Vagina (tissue), 2 donors: ENCODE measurements at regions not wholly inside any gene's neighbourhood (a gene's known extent, or its start where the extent isn't known, plus 50 kb on each side); places are given as distances from the start of the nearest gene placed in this dataset.

Experiments used
- CTCF ChIP-seq, 3 experiments: fragments of 450-650 bp in 2 of 3; fragments of 200-600 bp in 1 of 3; sonication (generic) in 1 of 3; IDR thresholded peaks; one replicate each; pipeline ENCODE4 v1.5.1; 2017 to 2019; ENCODE audit warnings: antibody characterized with exemption in 3 of 3, mild to moderate bottlenecking in 2 of 3, moderate library complexity in 2 of 3
- POLR2A ChIP-seq, 2 donors: fragments of 450-650 bp; IDR thresholded peaks; one replicate each; pipeline ENCODE4 v1.6.1; 2017; ENCODE audit warnings: antibody characterized with exemption in 2 of 2, mild to moderate bottlenecking in 2 of 2, moderate library complexity in 2 of 2
- POLR2AphosphoS5 ChIP-seq, 2 donors: sonication (generic); formaldehyde crosslinking; IDR thresholded peaks; one replicate each; pipeline ENCODE4 v1.9.0; 2017; ENCODE audit warnings: antibody characterized with exemption in 2 of 2, mild to moderate bottlenecking in 2 of 2, low read depth in 1 of 2; ENCODE audit not compliant: insufficient read depth in 1 of 2

DNA sequence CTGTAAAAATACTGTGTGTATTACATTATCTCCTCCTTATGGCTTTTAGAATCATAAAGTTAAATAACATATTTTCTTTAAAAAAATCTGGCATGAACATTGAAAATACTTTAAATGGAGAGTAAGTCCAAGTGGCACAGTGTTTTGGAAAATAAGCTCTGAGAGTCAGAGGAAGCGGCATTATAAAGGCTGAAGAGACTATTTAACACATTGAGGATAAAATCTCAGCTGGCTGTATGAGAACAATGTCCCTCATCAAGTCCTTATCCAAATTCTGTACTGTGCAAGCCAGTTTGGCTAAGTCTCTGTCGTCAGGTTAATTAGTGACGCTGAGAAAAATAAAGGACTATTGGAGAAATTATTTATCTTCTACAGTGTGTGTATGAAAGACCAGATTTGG is 245.5 kb downstream of the MFSD1 start:
- TF ChIP-seq CTCF (IDR thresholded peaks at IDR 0.05) (no peak), POLR2A (IDR thresholded peaks at IDR 0.05) (no peak), POLR2AphosphoS5 (IDR thresholded peaks at IDR 0.05; ENCODE audit: insufficient read depth in 1 of 2, low read depth in 1 of 2) (no peak)
